GM20000 (cell line): ENCODE measurements at regions not wholly inside any gene's neighbourhood (a gene's known extent, or its start where the extent isn't known, plus 50 kb on each side); places are given as distances from the start of the nearest gene placed in this dataset.

ENCODE experiments used
- DNase-seq: peaks from one replicate; pipeline ENCODE4 v3.0.0; 2012; ENCODE audit warnings: low spot score
- CTCF ChIP-seq: IDR thresholded peaks from 2 replicates; pipeline ENCODE4 v1.5.1; 2012; ENCODE audit warnings: mild to moderate bottlenecking, control low read depth; ENCODE audit errors: extremely low read depth, missing control alignments

GRCh38 chr2:51231071-51231470 lies 199.1 kb upstream of the NRXN1 start:
- no peak for DNase-seq

GRCh38 chr2:51225377-51225776 lies 193.4 kb upstream of the NRXN1 start:
- no peak for TF ChIP-seq CTCF
- DNase-seq: no peak

More at GRCh38 chr2:51231071-51231470, 199.1 kb upstream of the NRXN1 start:
- no peak for TF ChIP-seq CTCF

DNA sequence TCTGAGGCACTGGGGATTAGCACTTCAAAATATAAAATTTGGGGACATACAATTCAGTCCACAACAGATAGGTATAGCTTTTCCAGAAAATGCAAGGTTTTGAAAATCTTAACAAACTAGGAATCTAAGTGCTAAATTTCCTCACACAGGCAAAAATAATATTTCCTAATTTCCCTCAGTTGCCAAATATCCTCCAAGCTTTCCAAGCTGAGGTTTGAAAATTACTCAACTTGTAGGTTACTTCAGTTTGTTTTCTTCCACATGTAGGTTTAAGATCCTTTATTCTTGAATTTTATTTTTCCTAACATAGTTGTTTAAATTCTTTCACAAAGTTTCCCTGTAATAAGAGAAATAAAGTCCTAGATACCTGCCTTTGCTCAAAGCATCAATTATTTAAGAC lies 192.9 kb upstream of the NRXN1 start:
- no peak for TF ChIP-seq CTCF
- no peak for DNase-seq

- no peak for TF ChIP-seq CTCF
- no peak for DNase-seq
Measured at GRCh38 chr2:51222106-51222505, 190.2 kb upstream of the NRXN1 start.

DNA sequence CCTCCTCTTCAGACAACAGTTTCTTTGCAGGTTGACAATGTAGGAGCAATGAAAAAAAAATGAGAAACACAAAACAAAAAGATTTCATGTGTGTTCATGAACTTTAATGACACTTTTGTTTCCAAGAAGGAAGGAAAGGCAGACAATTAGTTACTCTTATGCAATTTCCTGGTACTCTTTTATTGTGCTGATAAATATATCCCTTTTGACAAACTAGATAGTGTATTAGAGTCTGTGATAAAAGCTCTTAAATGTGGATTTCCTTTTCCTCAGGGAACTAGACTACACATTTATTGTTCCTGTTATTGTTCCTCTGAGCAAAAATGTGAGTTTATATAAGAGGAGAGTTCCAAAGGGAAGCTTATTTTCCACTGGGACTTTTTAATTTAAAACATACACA lies 188.7 kb upstream of the NRXN1 start:
- TF ChIP-seq CTCF: no peak

DNA sequence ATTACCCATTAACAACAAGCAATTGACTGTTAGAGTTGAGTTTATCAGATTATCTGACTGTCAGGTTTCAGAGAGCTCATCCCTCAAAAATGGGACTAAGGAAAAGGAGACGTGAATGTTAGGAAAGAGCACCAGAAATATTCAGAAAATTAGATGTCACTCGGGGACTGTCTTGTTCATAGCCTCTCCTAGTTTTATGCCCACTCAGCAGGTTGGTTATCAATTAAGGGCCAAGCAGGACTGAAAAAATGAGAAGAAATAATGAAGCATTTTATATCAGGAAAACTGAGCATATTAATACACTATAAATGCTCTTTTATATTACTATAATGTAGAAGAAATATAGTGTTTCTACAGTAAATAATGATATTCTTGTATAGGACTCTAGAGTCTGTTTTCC lies 188.1 kb upstream of the NRXN1 start:
- TF ChIP-seq CTCF: no peak
- DNase-seq: no peak

More for the DNA sequence above, 188.7 kb upstream of the NRXN1 start:
- no peak for DNase-seq

GRCh38 chr2:51219468-51219867 lies 187.5 kb upstream of the NRXN1 start:
- TF ChIP-seq CTCF: no peak
- DNase-seq: no peak
